GM23338 (cell line): ENCODE measurements at regions not wholly inside any gene's neighbourhood (a gene's known extent, or its start where the extent isn't known, plus 50 kb on each side); places are given as distances from the start of the nearest gene placed in this dataset.

Experiments
- CTCF ChIP-seq, 2 experiments: fragments of 200-600 bp in 1 of 2; sonication (generic) in 1 of 2; conservative IDR thresholded peaks; 2 replicates each; pipeline versions ENCODE4 v1.5.1 to v1.6.1; 2016 to 2017; ENCODE audit warnings: antibody characterized with exemption in 2 of 2, low read depth in 2 of 2, mild to moderate bottlenecking in 2 of 2, moderate library complexity in 1 of 2
- JUNB ChIP-seq: IDR thresholded peaks from one replicate; pipeline ENCODE4 v1.6.1; 2016; ENCODE audit warnings: antibody characterized with exemption; ENCODE audit not compliant: unreplicated experiment
- NANOG ChIP-seq: IDR thresholded peaks from 2 replicates; pipeline ENCODE4 v1.6.1; 2016; ENCODE audit warnings: antibody characterized with exemption, borderline replicate concordance
- POLR2AphosphoS5 ChIP-seq: IDR thresholded peaks from 2 replicates; pipeline ENCODE4 v1.6.1; 2016; ENCODE audit warnings: antibody characterized with exemption, low read depth
- STAT1 ChIP-seq: IDR thresholded peaks from one replicate; pipeline ENCODE4 v1.6.1; 2016; ENCODE audit warnings: antibody characterized with exemption; ENCODE audit not compliant: unreplicated experiment
- TF ChIP-seq, protein P1 (sequence below): fragments of 250-450 bp; sonication (Bioruptor Pico); IDR thresholded peaks from 2 replicates; pipeline ENCODE4 v1.5.0; 2020; ENCODE audit warnings: mild to moderate bottlenecking, moderate library complexity
- TF ChIP-seq, protein P2 (sequence below): IDR thresholded peaks from one replicate; pipeline ENCODE4 v1.6.1; 2018; ENCODE audit warnings: antibody characterized with exemption; ENCODE audit not compliant: unreplicated experiment

GRCh38 chr1:83766241-83766691 is 232.7 kb downstream of the TTLL7 start (continued):
- TF ChIP-seq, protein P1, sequence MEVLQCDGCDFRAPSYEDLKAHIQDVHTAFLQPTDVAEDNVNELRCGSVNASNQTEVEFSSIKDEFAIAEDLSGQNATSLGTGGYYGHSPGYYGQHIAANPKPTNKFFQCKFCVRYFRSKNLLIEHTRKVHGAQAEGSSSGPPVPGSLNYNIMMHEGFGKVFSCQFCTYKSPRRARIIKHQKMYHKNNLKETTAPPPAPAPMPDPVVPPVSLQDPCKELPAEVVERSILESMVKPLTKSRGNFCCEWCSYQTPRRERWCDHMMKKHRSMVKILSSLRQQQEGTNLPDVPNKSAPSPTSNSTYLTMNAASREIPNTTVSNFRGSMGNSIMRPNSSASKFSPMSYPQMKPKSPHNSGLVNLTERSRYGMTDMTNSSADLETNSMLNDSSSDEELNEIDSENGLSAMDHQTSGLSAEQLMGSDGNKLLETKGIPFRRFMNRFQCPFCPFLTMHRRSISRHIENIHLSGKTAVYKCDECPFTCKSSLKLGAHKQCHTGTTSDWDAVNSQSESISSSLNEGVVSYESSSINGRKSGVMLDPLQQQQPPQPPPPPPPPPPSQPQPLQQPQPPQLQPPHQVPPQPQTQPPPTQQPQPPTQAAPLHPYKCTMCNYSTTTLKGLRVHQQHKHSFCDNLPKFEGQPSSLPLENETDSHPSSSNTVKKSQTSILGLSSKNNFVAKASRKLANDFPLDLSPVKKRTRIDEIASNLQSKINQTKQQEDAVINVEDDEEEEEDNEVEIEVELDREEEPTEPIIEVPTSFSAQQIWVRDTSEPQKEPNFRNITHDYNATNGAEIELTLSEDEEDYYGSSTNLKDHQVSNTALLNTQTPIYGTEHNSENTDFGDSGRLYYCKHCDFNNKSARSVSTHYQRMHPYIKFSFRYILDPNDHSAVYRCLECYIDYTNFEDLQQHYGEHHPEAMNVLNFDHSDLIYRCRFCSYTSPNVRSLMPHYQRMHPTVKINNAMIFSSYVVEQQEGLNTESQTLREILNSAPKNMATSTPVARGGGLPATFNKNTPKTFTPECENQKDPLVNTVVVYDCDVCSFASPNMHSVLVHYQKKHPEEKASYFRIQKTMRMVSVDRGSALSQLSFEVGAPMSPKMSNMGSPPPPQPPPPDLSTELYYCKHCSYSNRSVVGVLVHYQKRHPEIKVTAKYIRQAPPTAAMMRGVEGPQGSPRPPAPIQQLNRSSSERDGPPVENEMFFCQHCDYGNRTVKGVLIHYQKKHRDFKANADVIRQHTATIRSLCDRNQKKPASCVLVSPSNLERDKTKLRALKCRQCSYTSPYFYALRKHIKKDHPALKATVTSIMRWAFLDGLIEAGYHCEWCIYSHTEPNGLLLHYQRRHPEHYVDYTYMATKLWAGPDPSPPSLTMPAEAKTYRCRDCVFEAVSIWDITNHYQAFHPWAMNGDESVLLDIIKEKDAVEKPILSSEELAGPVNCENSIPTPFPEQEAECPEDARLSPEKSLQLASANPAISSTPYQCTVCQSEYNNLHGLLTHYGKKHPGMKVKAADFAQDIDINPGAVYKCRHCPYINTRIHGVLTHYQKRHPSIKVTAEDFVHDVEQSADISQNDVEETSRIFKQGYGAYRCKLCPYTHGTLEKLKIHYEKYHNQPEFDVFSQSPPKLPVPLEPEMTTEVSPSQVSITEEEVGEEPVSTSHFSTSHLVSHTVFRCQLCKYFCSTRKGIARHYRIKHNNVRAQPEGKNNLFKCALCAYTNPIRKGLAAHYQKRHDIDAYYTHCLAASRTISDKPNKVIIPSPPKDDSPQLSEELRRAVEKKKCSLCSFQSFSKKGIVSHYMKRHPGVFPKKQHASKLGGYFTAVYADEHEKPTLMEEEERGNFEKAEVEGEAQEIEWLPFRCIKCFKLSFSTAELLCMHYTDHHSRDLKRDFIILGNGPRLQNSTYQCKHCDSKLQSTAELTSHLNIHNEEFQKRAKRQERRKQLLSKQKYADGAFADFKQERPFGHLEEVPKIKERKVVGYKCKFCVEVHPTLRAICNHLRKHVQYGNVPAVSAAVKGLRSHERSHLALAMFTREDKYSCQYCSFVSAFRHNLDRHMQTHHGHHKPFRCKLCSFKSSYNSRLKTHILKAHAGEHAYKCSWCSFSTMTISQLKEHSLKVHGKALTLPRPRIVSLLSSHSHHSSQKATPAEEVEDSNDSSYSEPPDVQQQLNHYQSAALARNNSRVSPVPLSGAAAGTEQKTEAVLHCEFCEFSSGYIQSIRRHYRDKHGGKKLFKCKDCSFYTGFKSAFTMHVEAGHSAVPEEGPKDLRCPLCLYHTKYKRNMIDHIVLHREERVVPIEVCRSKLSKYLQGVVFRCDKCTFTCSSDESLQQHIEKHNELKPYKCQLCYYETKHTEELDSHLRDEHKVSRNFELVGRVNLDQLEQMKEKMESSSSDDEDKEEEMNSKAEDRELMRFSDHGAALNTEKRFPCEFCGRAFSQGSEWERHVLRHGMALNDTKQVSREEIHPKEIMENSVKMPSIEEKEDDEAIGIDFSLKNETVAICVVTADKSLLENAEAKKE (CRISPR knock-in tag), result no peak
- TF ChIP-seq, protein P2, sequence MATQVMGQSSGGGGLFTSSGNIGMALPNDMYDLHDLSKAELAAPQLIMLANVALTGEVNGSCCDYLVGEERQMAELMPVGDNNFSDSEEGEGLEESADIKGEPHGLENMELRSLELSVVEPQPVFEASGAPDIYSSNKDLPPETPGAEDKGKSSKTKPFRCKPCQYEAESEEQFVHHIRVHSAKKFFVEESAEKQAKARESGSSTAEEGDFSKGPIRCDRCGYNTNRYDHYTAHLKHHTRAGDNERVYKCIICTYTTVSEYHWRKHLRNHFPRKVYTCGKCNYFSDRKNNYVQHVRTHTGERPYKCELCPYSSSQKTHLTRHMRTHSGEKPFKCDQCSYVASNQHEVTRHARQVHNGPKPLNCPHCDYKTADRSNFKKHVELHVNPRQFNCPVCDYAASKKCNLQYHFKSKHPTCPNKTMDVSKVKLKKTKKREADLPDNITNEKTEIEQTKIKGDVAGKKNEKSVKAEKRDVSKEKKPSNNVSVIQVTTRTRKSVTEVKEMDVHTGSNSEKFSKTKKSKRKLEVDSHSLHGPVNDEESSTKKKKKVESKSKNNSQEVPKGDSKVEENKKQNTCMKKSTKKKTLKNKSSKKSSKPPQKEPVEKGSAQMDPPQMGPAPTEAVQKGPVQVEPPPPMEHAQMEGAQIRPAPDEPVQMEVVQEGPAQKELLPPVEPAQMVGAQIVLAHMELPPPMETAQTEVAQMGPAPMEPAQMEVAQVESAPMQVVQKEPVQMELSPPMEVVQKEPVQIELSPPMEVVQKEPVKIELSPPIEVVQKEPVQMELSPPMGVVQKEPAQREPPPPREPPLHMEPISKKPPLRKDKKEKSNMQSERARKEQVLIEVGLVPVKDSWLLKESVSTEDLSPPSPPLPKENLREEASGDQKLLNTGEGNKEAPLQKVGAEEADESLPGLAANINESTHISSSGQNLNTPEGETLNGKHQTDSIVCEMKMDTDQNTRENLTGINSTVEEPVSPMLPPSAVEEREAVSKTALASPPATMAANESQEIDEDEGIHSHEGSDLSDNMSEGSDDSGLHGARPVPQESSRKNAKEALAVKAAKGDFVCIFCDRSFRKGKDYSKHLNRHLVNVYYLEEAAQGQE, result no peak
- no peak for TF ChIP-seq JUNB
- no peak for TF ChIP-seq NANOG
- no peak for TF ChIP-seq CTCF (conservative IDR thresholded peaks at IDR 0.05; ENCODE audit: low read depth in 2 of 2)
- no peak for TF ChIP-seq STAT1
- no peak for TF ChIP-seq POLR2AphosphoS5
